ENCODE measurements at regions not wholly inside any gene's neighbourhood (a gene's known extent, or its start where the extent isn't known, plus 50 kb on each side); places are given as distances from the start of the nearest gene placed in this dataset.

DNA sequence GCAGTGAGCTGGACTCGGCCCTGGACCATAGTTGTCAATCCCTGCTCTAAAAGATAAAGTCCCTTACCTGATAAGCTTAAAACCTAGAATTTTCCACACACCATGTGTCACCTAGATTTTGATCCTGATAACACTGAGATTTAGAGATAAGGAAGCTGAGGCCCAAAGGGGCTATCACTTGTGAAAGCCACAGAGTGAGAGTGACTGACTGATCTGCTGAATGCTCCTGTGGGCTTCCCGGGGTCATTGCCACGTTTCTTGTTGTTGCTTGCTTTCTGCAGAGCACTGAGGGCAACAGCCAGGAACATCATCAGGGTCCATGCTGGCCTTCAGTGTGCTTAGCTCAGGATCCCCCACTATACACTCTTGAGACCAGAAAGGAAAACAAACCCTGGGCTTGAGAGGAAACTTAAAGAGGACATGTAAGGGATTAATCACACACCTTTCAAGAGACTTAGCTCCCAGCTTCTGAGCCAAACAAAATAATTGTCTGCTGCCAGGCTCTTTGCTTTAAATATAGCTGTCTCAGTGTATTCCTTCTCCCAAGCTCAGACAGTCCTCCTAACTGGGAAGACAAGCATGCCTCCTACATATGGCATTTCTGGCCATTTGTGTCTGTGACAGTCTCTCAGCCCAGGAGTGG, 82.6 kb upstream of the ARHGAP5 start:
- POLR2A ChIA-PET = no interaction called here
- Mint-ChIP-seq H3K9me3 (peaks cover 0 to 3% (median 0%) of the 10 kb centered on the region in 9 donors), H3K27me3 (peaks cover 0 to 41% (median 9%) of the 10 kb centered on the region in 5 donors), H3K4me1 (peaks cover 0 to 1% (median 0%) of the 10 kb centered on the region in 4 donors), H3K4me3 (no peak overlapping the region), H3K27ac (no peak overlapping the region), H3K36me3 (no peaks in the 10 kb centered on the region)
- DNase-seq (no peak), ATAC-seq (no peak)

DNA sequence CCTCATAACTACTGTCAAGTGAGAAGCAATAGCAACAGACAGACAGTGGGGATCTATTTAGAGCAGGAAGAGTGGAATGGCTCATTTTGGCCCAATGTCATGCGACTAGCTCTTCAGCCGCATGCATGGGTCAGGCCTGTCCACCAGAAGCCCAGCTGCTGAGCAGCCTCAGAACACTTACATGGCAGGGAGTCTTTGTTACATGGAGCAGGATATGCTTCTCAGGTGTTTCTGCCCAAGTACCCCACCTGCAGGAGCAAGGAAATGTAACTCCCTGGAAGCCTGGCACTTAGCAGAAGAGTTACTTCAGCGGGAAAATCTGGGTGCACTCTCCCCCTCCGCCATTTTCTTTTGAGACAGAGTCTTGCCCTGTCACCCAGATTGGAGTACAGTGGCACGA, 73.5 kb upstream of the ARHGAP5 start:
- H3K9me3 Mint-ChIP-seq = no peaks in the 10 kb centered on the region
- no peak overlapping the region for H3K27ac Mint-ChIP-seq
- no peaks in the 10 kb centered on the region for H3K4me1 Mint-ChIP-seq
- POLR2A ChIA-PET = no interaction called here
- no peak overlapping the region for H3K4me3 Mint-ChIP-seq
- ATAC-seq = no peak
- no peaks in the 10 kb centered on the region for H3K36me3 Mint-ChIP-seq
- peaks cover 0 to 13% (median 9%) of the 10 kb centered on the region in 5 donors for H3K27me3 Mint-ChIP-seq
- DNase-seq = no peak

- Mint-ChIP-seq H3K36me3 (no peaks in the 10 kb centered on the region), H3K9me3 (no peaks in the 10 kb centered on the region), H3K4me3 (no peak overlapping the region), H3K4me1 (no peaks in the 10 kb centered on the region), H3K27me3 (peaks cover 0 to 13% (median 9%) of the 10 kb centered on the region in 5 donors), H3K27ac (no peak overlapping the region)
- POLR2A ChIA-PET = interaction anchor here (0.6 kb wide), 1 partner anchor 25 kb away, joined by 3 read pairs; no protein-coding TSS in a partner anchor
- no peak for DNase-seq
- ATAC-seq = no peak
Observed at GRCh38 chr14:32004300-32004699, 72.8 kb upstream of the ARHGAP5 start.

GRCh38 chr14:32005628-32006027, 71.5 kb upstream of the ARHGAP5 start:
- no peak for ATAC-seq
- H3K27me3 Mint-ChIP-seq = peaks cover 0 to 18% (median 10%) of the 10 kb centered on the region in 5 donors
- no peaks in the 10 kb centered on the region for H3K36me3 Mint-ChIP-seq
- no peak overlapping the region for H3K27ac Mint-ChIP-seq
- H3K9me3 Mint-ChIP-seq = no peaks in the 10 kb centered on the region
- H3K4me1 Mint-ChIP-seq = no peaks in the 10 kb centered on the region
- H3K4me3 Mint-ChIP-seq = no peak overlapping the region
- no peak for DNase-seq
- POLR2A ChIA-PET = no interaction called here

- no peak for ATAC-seq
- H3K36me3 Mint-ChIP-seq = no peaks in the 10 kb centered on the region
- DNase-seq = no peak
- POLR2A ChIA-PET = no interaction called here
- no peak overlapping the region for H3K4me3 Mint-ChIP-seq
- no peaks in the 10 kb centered on the region for H3K9me3 Mint-ChIP-seq
- peaks cover 0 to 27% (median 14%) of the 10 kb centered on the region in 5 donors for H3K27me3 Mint-ChIP-seq
- no peak overlapping the region for H3K27ac Mint-ChIP-seq
- H3K4me1 Mint-ChIP-seq = peaks cover 0 to 1% (median 0%) of the 10 kb centered on the region in 4 donors
Observed at GRCh38 chr14:32006263-32007110, 70.6 kb upstream of the ARHGAP5 start.

- POLR2A ChIA-PET = no interaction called here
- H3K4me1 Mint-ChIP-seq = peaks cover 0 to 1% (median 0%) of the 10 kb centered on the region in 4 donors
- ATAC-seq (no peak), DNase-seq (no peak)
- no peaks in the 10 kb centered on the region for H3K36me3 Mint-ChIP-seq
- no peak overlapping the region for H3K4me3 Mint-ChIP-seq
- H3K27ac Mint-ChIP-seq = no peak overlapping the region
- peaks cover 1 to 38% (median 13%) of the 10 kb centered on the region in 5 donors for H3K27me3 Mint-ChIP-seq
- no peaks in the 10 kb centered on the region for H3K9me3 Mint-ChIP-seq
Observed at GRCh38 chr14:32007755-32008362, 69.2 kb upstream of the ARHGAP5 start.

- POLR2A ChIA-PET = no interaction called here
- Mint-ChIP-seq H3K27me3 (peaks cover 1 to 42% (median 13%) of the 10 kb centered on the region in 5 donors), H3K4me3 (no peak overlapping the region), H3K9me3 (no peaks in the 10 kb centered on the region), H3K27ac (no peak overlapping the region), H3K36me3 (no peaks in the 10 kb centered on the region), H3K4me1 (peaks cover 0 to 1% (median 0%) of the 10 kb centered on the region in 4 donors)
- DNase-seq = no peak
- no peak for ATAC-seq
Observed at GRCh38 chr14:32008602-32009193, 68.4 kb upstream of the ARHGAP5 start.

GRCh38 chr14:32009221-32009975, 67.7 kb upstream of the ARHGAP5 start:
- H3K9me3 Mint-ChIP-seq = no peaks in the 10 kb centered on the region
- POLR2A ChIA-PET = no interaction called here
- no peaks in the 10 kb centered on the region for H3K36me3 Mint-ChIP-seq
- no peak overlapping the region for H3K27ac Mint-ChIP-seq
- H3K4me3 Mint-ChIP-seq = no peak overlapping the region
- H3K4me1 Mint-ChIP-seq = peaks cover 0 to 1% (median 0%) of the 10 kb centered on the region in 4 donors
- no peak for DNase-seq
- ATAC-seq = no peak
- peaks cover 1 to 42% (median 12%) of the 10 kb centered on the region in 5 donors for H3K27me3 Mint-ChIP-seq

- no peaks in the 10 kb centered on the region for H3K9me3 Mint-ChIP-seq
- DNase-seq = no peak
- no peak for ATAC-seq
- H3K27me3 Mint-ChIP-seq = peaks cover 1 to 42% (median 13%) of the 10 kb centered on the region in 5 donors
- no peak overlapping the region for H3K4me3 Mint-ChIP-seq
- POLR2A ChIA-PET = no interaction called here
- H3K4me1 Mint-ChIP-seq = peaks cover 0 to 1% (median 0%) of the 10 kb centered on the region in 4 donors
- H3K36me3 Mint-ChIP-seq = no peaks in the 10 kb centered on the region
- no peak overlapping the region for H3K27ac Mint-ChIP-seq
Observed at GRCh38 chr14:32009976-32010581, 67.0 kb upstream of the ARHGAP5 start.

DNA sequence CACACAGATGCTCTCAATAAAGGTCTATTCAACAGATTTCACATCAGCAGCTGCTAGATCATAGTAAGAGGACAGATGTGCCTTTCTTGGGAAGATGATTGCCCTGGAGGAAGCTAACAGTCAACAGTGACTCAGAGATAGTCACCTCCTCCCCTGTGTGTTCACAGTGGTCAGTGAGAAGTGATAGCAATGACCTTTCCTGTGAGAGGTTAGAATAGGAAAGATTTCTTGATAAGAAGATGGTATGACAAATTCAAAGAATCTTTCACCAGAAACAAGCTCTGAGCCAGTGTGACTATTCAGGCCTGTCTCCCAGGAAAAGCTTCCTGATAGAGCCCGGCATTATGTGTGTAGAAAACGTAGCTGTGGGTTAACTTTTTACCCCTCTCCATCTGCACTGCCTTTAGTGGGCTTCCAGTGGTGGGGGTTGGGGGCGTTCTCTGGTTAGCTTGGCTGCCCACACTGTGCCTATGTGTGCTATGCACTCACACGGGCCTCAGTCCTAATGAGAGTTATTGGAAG, 66.4 kb upstream of the ARHGAP5 start:
- Mint-ChIP-seq H3K27me3 (peaks cover 3 to 42% (median 13%) of the 10 kb centered on the region in 5 donors), H3K4me3 (no peak overlapping the region), H3K9me3 (no peaks in the 10 kb centered on the region), H3K36me3 (no peaks in the 10 kb centered on the region), H3K27ac (no peak overlapping the region), H3K4me1 (peaks cover 0 to 1% (median 0%) of the 10 kb centered on the region in 4 donors)
- POLR2A ChIA-PET = no interaction called here
- no peak for DNase-seq
- ATAC-seq = no peak

- H3K27ac Mint-ChIP-seq = no peak overlapping the region
- H3K27me3 Mint-ChIP-seq = peaks cover 3 to 39% (median 11%) of the 10 kb centered on the region in 5 donors
- POLR2A ChIA-PET = no interaction called here
Observed at GRCh38 chr14:32011225-32011624, 65.9 kb upstream of the ARHGAP5 start.

GRCh38 chr14:32012062-32012461, 65.0 kb upstream of the ARHGAP5 start:
- Mint-ChIP-seq H3K4me3 (no peak overlapping the region), H3K4me1 (peaks cover 0 to 1% (median 0%) of the 10 kb centered on the region in 4 donors), H3K27me3 (peaks cover 3 to 33% (median 14%) of the 10 kb centered on the region in 5 donors), H3K9me3 (no peaks in the 10 kb centered on the region), H3K27ac (no peak overlapping the region), H3K36me3 (no peaks in the 10 kb centered on the region)
- ATAC-seq (no peak), DNase-seq (no peak)
- POLR2A ChIA-PET = no interaction called here

More at GRCh38 chr14:32011225-32011624, 65.9 kb upstream of the ARHGAP5 start:
- Mint-ChIP-seq H3K4me1 (peaks cover 0 to 1% (median 0%) of the 10 kb centered on the region in 4 donors), H3K4me3 (no peak overlapping the region), H3K36me3 (no peaks in the 10 kb centered on the region), H3K9me3 (no peaks in the 10 kb centered on the region)
- no peak for DNase-seq
- ATAC-seq = no peak
